ENCODE measurements at regions not wholly inside any gene's neighbourhood (a gene's known extent, or its start where the extent isn't known, plus 50 kb on each side); places are given as distances from the start of the nearest gene placed in this dataset.
A peak's percentile ranks its signal among the peaks of the same experiment; 100 is the strongest.

DNA sequence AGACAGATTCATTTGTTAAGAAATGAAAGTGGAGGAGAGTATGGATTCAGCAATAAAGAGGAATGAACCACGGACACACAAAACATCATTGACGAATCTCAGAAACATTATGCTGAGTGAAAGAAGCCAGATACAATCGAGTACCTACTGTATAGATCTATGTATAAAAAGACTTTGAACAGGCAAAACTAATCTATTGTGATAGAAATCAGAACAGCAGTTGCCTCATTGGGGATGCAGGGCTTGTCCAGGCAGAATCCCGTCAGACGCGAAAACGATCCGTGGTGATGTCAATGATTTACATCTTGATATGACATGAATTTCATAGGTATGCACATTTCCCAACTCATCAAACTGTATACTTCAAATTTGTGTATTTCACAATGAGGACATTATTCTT, 265.2 kb downstream of the CBLN4 start:
- POLR2A ChIA-PET (ENCODE audit: low non-redundant PET), result no interaction called here
- DNase-seq (ENCODE audit: low spot score), result peak; percentile 24
- no peak overlapping the region for H3K27ac ChIP-seq
- CTCF ChIA-PET, result interaction anchor here (0.6 kb wide), 1 partner anchor 49 kb away, joined by 3 read pairs; no protein-coding TSS in a partner anchor
- TF ChIP-seq, protein P1, sequence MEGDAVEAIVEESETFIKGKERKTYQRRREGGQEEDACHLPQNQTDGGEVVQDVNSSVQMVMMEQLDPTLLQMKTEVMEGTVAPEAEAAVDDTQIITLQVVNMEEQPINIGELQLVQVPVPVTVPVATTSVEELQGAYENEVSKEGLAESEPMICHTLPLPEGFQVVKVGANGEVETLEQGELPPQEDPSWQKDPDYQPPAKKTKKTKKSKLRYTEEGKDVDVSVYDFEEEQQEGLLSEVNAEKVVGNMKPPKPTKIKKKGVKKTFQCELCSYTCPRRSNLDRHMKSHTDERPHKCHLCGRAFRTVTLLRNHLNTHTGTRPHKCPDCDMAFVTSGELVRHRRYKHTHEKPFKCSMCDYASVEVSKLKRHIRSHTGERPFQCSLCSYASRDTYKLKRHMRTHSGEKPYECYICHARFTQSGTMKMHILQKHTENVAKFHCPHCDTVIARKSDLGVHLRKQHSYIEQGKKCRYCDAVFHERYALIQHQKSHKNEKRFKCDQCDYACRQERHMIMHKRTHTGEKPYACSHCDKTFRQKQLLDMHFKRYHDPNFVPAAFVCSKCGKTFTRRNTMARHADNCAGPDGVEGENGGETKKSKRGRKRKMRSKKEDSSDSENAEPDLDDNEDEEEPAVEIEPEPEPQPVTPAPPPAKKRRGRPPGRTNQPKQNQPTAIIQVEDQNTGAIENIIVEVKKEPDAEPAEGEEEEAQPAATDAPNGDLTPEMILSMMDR (conservative IDR thresholded peaks at IDR 0.05; ENCODE audit: low read depth), result no peak

DNA sequence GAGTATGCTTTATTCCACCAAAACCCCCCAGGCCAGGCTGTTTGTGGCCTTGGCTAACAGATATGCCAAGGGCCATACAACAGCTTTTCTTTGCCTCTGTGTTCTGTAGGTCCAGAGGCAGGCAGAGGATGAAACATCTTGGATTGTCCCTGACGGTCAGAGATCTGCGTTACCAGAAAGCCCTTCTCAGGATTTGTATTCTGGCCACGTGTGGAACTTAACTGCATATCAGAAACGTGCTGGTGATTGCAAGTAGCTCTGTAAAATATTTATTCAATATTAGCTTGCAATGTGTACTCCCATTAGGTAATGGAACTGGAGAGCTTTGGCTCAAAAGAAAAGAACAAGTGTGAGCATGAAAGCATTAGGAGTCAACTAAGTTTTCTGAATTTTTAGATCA, 275.0 kb downstream of the CBLN4 start:
- DNase-seq (ENCODE audit: low spot score), result no peak
- POLR2A ChIA-PET (ENCODE audit: low non-redundant PET), result no interaction called here
- TF ChIP-seq, protein P1 (conservative IDR thresholded peaks at IDR 0.05; ENCODE audit: low read depth), result no peak
- no peak overlapping the region for H3K27ac ChIP-seq
- CTCF ChIA-PET, result interaction anchor here (0.5 kb wide), 1 partner anchor 13 kb away, joined by 5 read pairs; no protein-coding TSS in a partner anchor

DNA sequence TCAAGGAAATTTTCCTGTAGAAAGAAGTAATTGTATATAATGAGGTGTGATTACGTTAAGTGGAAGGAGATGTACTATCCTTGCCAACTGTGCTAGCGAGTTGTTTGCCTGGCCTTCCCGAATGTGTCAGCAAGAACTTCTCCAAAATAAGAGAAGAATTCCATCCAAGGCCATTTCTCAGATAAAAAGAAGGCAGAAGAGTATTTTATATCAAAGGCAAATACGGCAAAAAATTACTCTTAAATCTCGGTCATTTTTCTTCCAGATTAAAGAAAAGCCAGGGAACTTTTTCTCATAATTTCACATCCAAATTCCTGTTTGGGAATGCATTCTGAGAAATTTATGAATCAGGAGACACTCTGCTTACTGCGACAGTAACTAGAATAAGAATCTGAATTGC, 290.6 kb downstream of the CBLN4 start:
- no peak overlapping the region for H3K27ac ChIP-seq
- DNase-seq (ENCODE audit: low spot score), result no peak
- ChIA-PET CTCF (interaction anchor here (0.7 kb wide), 1 partner anchor 109 kb away, joined by 3 read pairs; no protein-coding TSS in a partner anchor), POLR2A (ENCODE audit: low non-redundant PET) (no interaction called here)
- TF ChIP-seq, protein P1 (conservative IDR thresholded peaks at IDR 0.05; ENCODE audit: low read depth), result no peak

DNA sequence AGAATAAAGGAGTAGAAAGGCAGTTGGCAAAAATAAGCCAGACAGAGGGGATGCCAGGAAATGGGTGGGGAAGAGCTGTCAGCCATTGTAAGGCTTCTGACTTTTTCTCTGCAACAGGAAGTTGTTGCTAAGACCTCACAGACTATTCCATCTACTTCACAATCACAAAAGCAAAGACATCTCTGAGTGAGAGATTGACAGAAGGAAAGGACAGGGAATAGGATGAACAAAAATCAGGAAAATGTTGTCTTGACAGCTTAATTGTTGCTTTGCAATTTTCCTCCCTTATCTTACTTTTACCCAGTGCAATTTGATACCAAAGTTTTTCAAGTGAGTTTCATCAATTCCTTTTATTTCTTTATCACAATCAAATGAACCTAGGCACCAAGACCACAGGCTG, 291.2 kb downstream of the CBLN4 start:
- TF ChIP-seq, protein P1 (conservative IDR thresholded peaks at IDR 0.05; ENCODE audit: low read depth), result no peak
- CTCF ChIA-PET, result no interaction called here
- DNase-seq (ENCODE audit: low spot score), result no peak
- no peak overlapping the region for H3K27ac ChIP-seq
- POLR2A ChIA-PET (ENCODE audit: low non-redundant PET), result no interaction called here

DNA sequence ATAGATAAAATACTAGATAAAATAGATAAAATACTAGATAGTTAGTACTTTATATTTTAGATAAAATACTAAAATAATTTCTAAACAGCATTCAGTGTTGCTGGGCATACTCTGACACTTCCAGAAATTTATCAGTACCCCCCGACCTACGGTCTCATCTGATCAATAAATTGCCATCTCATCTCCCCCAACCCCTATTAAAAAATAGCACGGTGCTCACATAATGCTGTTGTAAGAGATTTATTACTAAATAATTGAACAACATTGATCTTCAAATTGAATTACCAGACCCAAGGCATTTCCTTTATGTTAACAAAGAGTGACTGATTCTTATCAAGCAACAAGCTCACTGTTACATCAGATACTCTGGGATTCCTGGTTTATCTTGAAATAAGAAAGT, 300.9 kb downstream of the CBLN4 start:
- ChIA-PET POLR2A (ENCODE audit: low non-redundant PET) (no interaction called here), CTCF (interaction anchor here (0.6 kb wide), 1 partner anchor 724 kb away, joined by 11 read pairs; no protein-coding TSS in a partner anchor)
- no peak overlapping the region for H3K27ac ChIP-seq
- no peak for DNase-seq (ENCODE audit: low spot score)
- TF ChIP-seq, protein P1 (conservative IDR thresholded peaks at IDR 0.05; ENCODE audit: low read depth), result no peak

DNA sequence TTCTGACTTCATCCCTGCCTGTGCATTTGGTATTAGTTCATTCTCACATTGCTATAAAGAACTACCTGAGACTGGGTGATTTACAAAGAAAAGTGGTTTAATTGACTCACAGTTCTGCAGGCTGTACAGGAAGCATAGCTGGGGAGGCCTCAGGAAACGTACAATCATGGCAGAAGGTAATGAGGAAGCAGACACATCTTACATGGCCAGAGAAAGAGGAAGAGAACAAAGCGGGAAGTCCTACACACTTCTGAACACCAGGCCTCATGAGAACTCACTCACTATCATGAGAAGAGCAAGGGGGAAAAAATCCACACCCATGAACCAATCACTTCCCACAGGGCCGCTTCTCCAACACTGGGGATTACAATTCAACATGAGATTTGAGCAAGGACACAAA, 303.9 kb downstream of the CBLN4 start:
- H3K27ac ChIP-seq, result no peak overlapping the region
- TF ChIP-seq, protein P1 (conservative IDR thresholded peaks at IDR 0.05; ENCODE audit: low read depth), result no peak
- ChIA-PET CTCF (no interaction called here), POLR2A (ENCODE audit: low non-redundant PET) (no interaction called here)
- no peak for DNase-seq (ENCODE audit: low spot score)

All from RWPE1 (cell line).